Epithelial cell of esophagus (primary cell): ENCODE measurements at regions not wholly inside any gene's neighbourhood (a gene's known extent, or its start where the extent isn't known, plus 50 kb on each side); places are given as distances from the start of the nearest gene placed in this dataset.

Source experiments
- DNase-seq: peaks from one replicate; pipeline ENCODE4 v3.0.0; 2010; ENCODE audit warnings: low read depth
- H3K4me3 ChIP-seq: 2 replicates; pipeline ENCODE4 v1.5.1; 2011; ENCODE audit warnings: mild to moderate bottlenecking, low read length, control low read depth
- TF ChIP-seq, protein P1 (sequence below): IDR thresholded peaks from 2 replicates; pipeline ENCODE4 v1.5.1; 2011; ENCODE audit warnings: low read depth, mild to moderate bottlenecking, low read length, control low read depth, inconsistent platforms; ENCODE audit not compliant: insufficient read depth; ENCODE audit errors: missing control alignments

DNA sequence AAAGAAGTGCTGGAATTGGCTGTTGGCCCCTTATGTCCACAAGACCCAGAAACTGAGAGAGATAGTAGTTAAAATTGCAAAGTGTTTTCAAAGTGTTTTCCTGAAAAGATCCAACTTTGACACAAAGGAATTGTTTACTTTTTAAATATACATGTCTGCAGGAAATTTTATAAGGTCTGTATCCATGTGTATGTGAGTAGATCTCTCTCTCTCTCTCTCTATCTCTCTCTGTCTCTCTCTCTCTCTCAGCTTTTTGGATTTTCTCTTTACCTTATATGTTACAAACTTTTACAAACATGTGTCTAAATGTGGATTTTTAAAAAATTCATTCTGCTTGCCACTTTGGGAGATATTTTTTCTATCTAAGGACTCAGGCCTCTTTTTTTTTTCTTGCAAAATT lies 358.6 kb downstream of the SIPA1L2 start:
- TF ChIP-seq, protein P1, sequence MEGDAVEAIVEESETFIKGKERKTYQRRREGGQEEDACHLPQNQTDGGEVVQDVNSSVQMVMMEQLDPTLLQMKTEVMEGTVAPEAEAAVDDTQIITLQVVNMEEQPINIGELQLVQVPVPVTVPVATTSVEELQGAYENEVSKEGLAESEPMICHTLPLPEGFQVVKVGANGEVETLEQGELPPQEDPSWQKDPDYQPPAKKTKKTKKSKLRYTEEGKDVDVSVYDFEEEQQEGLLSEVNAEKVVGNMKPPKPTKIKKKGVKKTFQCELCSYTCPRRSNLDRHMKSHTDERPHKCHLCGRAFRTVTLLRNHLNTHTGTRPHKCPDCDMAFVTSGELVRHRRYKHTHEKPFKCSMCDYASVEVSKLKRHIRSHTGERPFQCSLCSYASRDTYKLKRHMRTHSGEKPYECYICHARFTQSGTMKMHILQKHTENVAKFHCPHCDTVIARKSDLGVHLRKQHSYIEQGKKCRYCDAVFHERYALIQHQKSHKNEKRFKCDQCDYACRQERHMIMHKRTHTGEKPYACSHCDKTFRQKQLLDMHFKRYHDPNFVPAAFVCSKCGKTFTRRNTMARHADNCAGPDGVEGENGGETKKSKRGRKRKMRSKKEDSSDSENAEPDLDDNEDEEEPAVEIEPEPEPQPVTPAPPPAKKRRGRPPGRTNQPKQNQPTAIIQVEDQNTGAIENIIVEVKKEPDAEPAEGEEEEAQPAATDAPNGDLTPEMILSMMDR, result no peak
- no peak overlapping the region for H3K4me3 ChIP-seq
- no peak for DNase-seq

- TF ChIP-seq, protein P1, result no peak
- no peak overlapping the region for H3K4me3 ChIP-seq
- no peak for DNase-seq
These were observed 359.9 kb downstream of the SIPA1L2 start for GRCh38 chr1:232269988-232270387.

- no peak overlapping the region for H3K4me3 ChIP-seq
- TF ChIP-seq, protein P1, result no peak
- no peak for DNase-seq
These were observed 361.9 kb downstream of the SIPA1L2 start for GRCh38 chr1:232267837-232268598.

DNA sequence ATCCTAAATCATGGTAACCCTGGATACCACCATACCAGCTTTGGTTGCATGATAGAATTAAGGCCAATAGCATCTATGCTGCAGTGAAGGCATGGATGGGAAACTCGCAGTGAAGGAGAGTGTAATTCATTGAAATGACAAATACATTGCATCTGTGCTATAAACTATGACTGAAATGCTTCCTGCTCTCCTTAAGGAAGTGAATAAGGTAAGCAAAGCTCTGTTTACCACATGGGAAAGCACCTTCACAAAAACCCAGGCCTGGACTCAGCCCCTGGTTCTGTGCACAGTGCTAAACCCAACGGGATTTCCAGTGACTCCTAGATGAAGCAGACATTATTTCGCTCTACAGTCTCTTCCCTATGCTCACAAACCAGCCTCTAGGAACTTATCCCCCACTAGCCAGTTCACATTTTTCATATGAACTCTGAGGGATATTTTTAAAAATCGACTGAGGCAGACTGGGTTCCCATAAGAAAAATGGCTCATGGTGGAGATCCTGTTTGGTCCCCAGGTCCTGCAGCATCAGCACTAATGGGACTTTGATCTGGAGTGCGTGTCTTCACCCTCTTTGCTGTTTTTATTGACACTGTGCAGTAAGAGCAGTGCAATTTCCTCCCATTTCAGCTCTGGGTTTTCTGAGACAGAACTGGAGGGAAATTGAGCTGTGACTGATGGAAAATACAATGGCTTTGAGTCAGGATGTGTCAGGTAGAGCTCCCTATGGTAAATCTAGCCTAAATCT lies 362.7 kb downstream of the SIPA1L2 start:
- TF ChIP-seq, protein P1, result no peak
- H3K4me3 ChIP-seq, result no peak overlapping the region
- peak; percentile 28 for DNase-seq

DNA sequence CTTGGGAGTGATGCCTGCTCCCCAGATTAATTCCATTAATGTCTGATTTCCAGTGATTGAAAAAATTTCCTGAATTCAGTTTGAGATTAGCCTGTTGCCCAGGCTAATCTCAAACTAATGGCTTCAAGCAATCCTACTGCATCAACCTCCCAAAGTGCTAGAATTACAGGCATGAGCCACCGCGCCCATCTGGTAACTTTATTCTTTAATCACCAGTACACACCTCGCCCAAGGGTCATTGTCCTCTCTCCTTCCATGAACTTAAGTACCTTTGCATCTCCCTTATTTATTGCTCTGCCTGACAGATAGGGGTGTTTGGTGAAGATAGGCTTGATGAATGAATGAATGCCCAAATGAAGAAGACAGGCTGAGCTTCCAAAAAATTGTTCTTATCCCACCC lies 366.5 kb downstream of the SIPA1L2 start:
- no peak for DNase-seq
- no peak overlapping the region for H3K4me3 ChIP-seq
- TF ChIP-seq, protein P1, result no peak

- no peak overlapping the region for H3K4me3 ChIP-seq
- TF ChIP-seq, protein P1, result no peak
- no peak for DNase-seq
These were observed 366.9 kb downstream of the SIPA1L2 start for GRCh38 chr1:232262991-232263390.
